Mesendoderm (in vitro differentiated cells): ENCODE measurements at regions not wholly inside any gene's neighbourhood (a gene's known extent, or its start where the extent isn't known, plus 50 kb on each side); places are given as distances from the start of the nearest gene placed in this dataset.

Source experiments
- DNase-seq: peaks from one replicate; pipeline ENCODE4 v3.0.0; 2013
- H2AK5ac ChIP-seq: 2 replicates; pipeline ENCODE4 v1.6.1; 2013; ENCODE audit warnings: low read length, inconsistent platforms
- H2BK120ac ChIP-seq: 2 replicates; pipeline ENCODE4 v1.6.1; 2013; ENCODE audit warnings: low read depth, mild to moderate bottlenecking, low read length, moderate library complexity, mixed read lengths
- H2BK15ac ChIP-seq: replicated peaks from 2 replicates; pipeline ENCODE4 v1.6.1; 2013; ENCODE audit warnings: low read depth, mild to moderate bottlenecking, moderate library complexity
- H2BK5ac ChIP-seq: 2 replicates; pipeline ENCODE4 v1.6.1; 2013; ENCODE audit warnings: low read length, inconsistent platforms
- H3K18ac ChIP-seq: 2 replicates; pipeline ENCODE4 v1.6.1; 2013; ENCODE audit warnings: mild to moderate bottlenecking, low read length, mixed read lengths
- H3K23ac ChIP-seq: one replicate; pipeline ENCODE4 v1.6.1; 2013; ENCODE audit warnings: low read length
- H3K27ac ChIP-seq: 2 replicates; pipeline ENCODE4 v1.5.1; 2013; ENCODE audit warnings: low read depth, mild to moderate bottlenecking, inconsistent platforms, low read length, moderate library complexity
- H3K27me3 ChIP-seq: 2 replicates; pipeline ENCODE4 v1.6.1; 2013; ENCODE audit warnings: low read length, control low read depth, mild to moderate bottlenecking, inconsistent platforms; ENCODE audit not compliant: insufficient read depth, poor library complexity
- H3K36me3 ChIP-seq: 2 replicates; pipeline ENCODE4 v1.6.1; 2013; ENCODE audit warnings: low read length, inconsistent platforms; ENCODE audit not compliant: control insufficient read depth, insufficient read depth
- H3K4ac ChIP-seq: one replicate; pipeline ENCODE4 v1.6.1; 2013; ENCODE audit warnings: low read depth, mild to moderate bottlenecking, low read length, moderate library complexity
- H3K4me1 ChIP-seq: 2 replicates; pipeline ENCODE4 v1.6.1; 2013; ENCODE audit warnings: low read depth, low read length, inconsistent platforms; ENCODE audit not compliant: control insufficient read depth
- H3K4me2 ChIP-seq: 2 replicates; pipeline ENCODE4 v1.6.1; 2013; ENCODE audit warnings: low read length
- H3K4me3 ChIP-seq: 2 replicates; pipeline ENCODE4 v1.5.1; 2013; ENCODE audit warnings: mild to moderate bottlenecking, low read length
- H3K56ac ChIP-seq: one replicate; pipeline ENCODE4 v1.6.1; 2013; ENCODE audit warnings: low read length
- H3K79me1 ChIP-seq: 2 replicates; pipeline ENCODE4 v1.6.1; 2013; ENCODE audit warnings: low read length, inconsistent platforms
- H3K79me2 ChIP-seq: 2 replicates; pipeline ENCODE4 v1.6.1; 2013; ENCODE audit warnings: mild to moderate bottlenecking, low read length; ENCODE audit not compliant: control insufficient read depth, insufficient read depth
- H3K9ac ChIP-seq: 2 replicates; pipeline ENCODE4 v1.6.1; 2013; ENCODE audit warnings: low read length, inconsistent platforms
- H4K5ac ChIP-seq: one replicate; pipeline ENCODE4 v1.6.1; 2013; ENCODE audit warnings: low read length
- H4K8ac ChIP-seq: one replicate; pipeline ENCODE4 v1.6.1; 2013; ENCODE audit warnings: low read depth, mild to moderate bottlenecking, control low read depth, low read length, moderate library complexity
- WGBS: extraction: QIAGEN DNeasy Blood & Tissue Kit; methylation state at CpG from one replicate; pipeline ENCODE4 v1.1.7; 2013; ENCODE audit warnings: low lambda C conversion rate, missing lambda C conversion rate; ENCODE audit not compliant: insufficient coverage; ENCODE audit errors: extremely low coverage; 5-methylcytosine and 5-hydroxymethylcytosine counted together

DNA sequence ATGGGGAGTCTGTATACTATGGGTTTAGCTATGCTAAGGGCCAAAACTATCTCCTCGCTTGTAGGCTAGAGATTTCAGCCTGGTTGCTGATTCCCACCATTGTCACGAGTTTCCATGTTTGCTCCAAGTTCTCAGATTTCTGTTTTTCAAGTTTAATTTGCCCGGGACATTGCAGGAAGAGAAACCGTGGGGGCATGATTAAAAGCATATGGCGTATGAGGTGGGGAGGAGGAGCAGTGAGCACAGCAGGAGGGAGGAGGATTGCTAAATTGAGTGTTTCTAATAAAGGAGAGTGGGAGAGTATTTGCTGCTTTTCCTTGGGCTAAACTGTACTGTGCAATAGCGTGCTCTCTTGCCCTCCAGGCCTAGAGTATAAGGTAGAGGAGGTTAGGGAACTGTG is 558.4 kb downstream of the METTL15 start:
- H3K9ac ChIP-seq, result no peak overlapping the region
- no peak overlapping the region for H3K56ac ChIP-seq
- no peaks in the 10 kb centered on the region for H3K27me3 ChIP-seq
- no peaks in the 10 kb centered on the region for H3K36me3 ChIP-seq
- no peaks in the 10 kb centered on the region for H3K4me1 ChIP-seq
- no peak overlapping the region for H3K23ac ChIP-seq
- no peak overlapping the region for H2AK5ac ChIP-seq
- no peak overlapping the region for H2BK120ac ChIP-seq
- no peak overlapping the region for H3K18ac ChIP-seq
- H2BK5ac ChIP-seq, result no peak overlapping the region
- no peak overlapping the region for H2BK15ac ChIP-seq
- no peak overlapping the region for H3K4ac ChIP-seq
- no peak overlapping the region for H4K5ac ChIP-seq
- DNase-seq, result no peak
- no peak overlapping the region for H4K8ac ChIP-seq
- H3K79me1 ChIP-seq, result no peaks in the 10 kb centered on the region
- H3K4me2 ChIP-seq, result no peak overlapping the region
- no peak overlapping the region for H3K27ac ChIP-seq
- H3K4me3 ChIP-seq, result no peak overlapping the region
- no peaks in the 10 kb centered on the region for H3K79me2 ChIP-seq
- no CpG with 5 or more reads among the region's 6 CpGs for WGBS

- Histone ChIP-seq H3K4me3 (no peak overlapping the region), H3K56ac (no peak overlapping the region), H2BK15ac (no peak overlapping the region), H4K5ac (no peak overlapping the region), H2BK5ac (no peak overlapping the region), H3K79me1 (no peaks in the 10 kb centered on the region), H3K27ac (no peak overlapping the region), H3K4me2 (no peak overlapping the region), H3K9ac (no peak overlapping the region), H3K4me1 (no peaks in the 10 kb centered on the region), H3K18ac (no peak overlapping the region), H2BK120ac (no peak overlapping the region), H3K36me3 (no peaks in the 10 kb centered on the region), H2AK5ac (no peak overlapping the region), H3K27me3 (no peaks in the 10 kb centered on the region), H3K23ac (no peak overlapping the region), H3K79me2 (no peaks in the 10 kb centered on the region), H4K8ac (no peak overlapping the region), H3K4ac (no peak overlapping the region)
- no peak for DNase-seq
- no CpG with 5 or more reads among the region's 1 CpG for WGBS
These were observed 551.6 kb downstream of the METTL15 start for GRCh38 chr11:28659716-28660348.

DNA sequence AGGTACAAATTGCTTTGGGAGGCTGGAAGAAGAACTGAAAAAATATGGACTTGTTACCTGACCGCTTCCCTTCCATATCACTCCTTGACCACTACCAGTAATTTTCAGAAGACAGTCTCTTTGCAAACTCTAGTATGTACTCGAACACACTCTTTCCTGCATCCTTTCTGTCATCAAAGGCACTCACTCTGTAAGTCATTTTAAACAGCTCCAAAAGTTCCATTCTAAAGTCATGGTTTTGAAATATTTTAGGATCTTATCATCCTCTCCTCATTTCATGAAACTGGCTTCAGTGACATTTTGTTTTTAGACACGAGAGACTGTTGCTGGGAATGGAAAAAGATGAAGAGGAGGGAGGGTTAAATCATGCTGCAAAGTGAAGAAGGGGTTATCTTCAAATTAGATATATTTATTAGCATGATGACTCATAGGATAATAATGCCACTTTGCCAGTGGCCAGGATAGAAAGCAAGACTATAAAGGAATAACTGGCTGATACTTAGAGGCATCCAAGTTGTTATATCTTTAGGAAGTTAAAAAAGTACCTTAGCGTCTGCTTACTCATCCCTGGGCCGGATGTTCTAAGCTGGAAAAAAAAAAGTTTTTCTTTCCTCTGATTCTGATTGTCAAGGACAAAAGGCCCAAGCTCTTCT is 549.3 kb downstream of the METTL15 start:
- Histone ChIP-seq H3K4ac (no peak overlapping the region), H3K56ac (no peak overlapping the region), H3K79me1 (no peaks in the 10 kb centered on the region), H2BK5ac (no peak overlapping the region), H3K27me3 (no peaks in the 10 kb centered on the region), H3K4me3 (no peak overlapping the region), H3K36me3 (no peaks in the 10 kb centered on the region), H2BK15ac (no peak overlapping the region), H3K18ac (no peak overlapping the region), H4K5ac (no peak overlapping the region), H3K27ac (no peak overlapping the region), H3K79me2 (no peaks in the 10 kb centered on the region), H2AK5ac (no peak overlapping the region), H3K23ac (no peak overlapping the region), H3K4me2 (no peak overlapping the region), H2BK120ac (no peak overlapping the region), H3K9ac (no peak overlapping the region), H3K4me1 (no peaks in the 10 kb centered on the region), H4K8ac (no peak overlapping the region)
- WGBS, result no CpG with 5 or more reads among the region's 5 CpGs
- no peak for DNase-seq

DNA sequence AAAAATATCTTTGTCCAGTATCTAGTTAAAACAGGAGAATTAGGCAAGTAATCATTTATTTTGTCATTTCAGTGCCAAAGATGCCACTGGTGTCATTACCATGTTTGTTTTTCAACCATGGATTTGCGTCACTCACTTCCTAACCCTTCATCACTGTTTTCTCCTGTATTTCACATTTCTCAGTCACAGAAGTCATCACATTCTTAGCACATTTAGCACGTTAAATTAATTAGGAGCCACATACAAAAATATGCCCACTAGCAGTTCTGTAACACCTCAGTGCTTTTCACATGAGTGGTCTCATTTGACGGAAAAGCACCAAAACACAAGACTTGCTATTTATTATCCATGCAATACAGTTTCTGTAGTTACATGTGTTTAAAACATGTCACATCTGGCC is 546.0 kb downstream of the METTL15 start:
- no peak overlapping the region for H2AK5ac ChIP-seq
- H3K4ac ChIP-seq, result no peak overlapping the region
- WGBS, result no CpG with 5 or more reads among the region's 3 CpGs
- H3K79me2 ChIP-seq, result no peaks in the 10 kb centered on the region
- H2BK120ac ChIP-seq, result no peak overlapping the region
- no peak overlapping the region for H3K23ac ChIP-seq
- H2BK5ac ChIP-seq, result no peak overlapping the region
- H3K79me1 ChIP-seq, result no peaks in the 10 kb centered on the region
- no peak for DNase-seq
- H3K9ac ChIP-seq, result no peak overlapping the region
- no peak overlapping the region for H3K4me2 ChIP-seq
- H3K18ac ChIP-seq, result no peak overlapping the region
- no peaks in the 10 kb centered on the region for H3K4me1 ChIP-seq
- H4K5ac ChIP-seq, result no peak overlapping the region
- no peaks in the 10 kb centered on the region for H3K36me3 ChIP-seq
- H3K27ac ChIP-seq, result no peak overlapping the region
- no peak overlapping the region for H3K56ac ChIP-seq
- no peaks in the 10 kb centered on the region for H3K27me3 ChIP-seq
- no peak overlapping the region for H4K8ac ChIP-seq
- H2BK15ac ChIP-seq, result no peak overlapping the region
- H3K4me3 ChIP-seq, result no peak overlapping the region

DNA sequence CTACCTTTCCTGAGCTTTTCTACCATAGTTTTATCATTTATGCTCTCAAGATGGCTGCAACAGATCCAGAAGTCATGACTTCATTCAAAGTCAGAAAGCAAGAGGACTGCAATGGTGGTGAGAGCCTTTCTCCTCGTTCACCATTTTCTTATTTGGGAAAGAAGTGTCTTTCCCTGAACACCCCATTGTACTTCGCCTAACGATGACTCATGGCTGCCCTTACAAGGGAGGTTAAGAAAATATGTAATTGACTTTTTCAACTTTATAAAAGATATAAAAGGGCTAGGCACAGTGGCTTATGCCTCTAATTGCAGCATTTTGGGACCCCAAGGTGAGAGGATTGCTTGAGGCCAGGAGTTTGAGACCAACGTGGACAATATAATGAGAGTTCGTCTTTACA is 541.7 kb downstream of the METTL15 start:
- H3K56ac ChIP-seq, result no peak overlapping the region
- H3K4me3 ChIP-seq, result no peak overlapping the region
- no CpG with 5 or more reads among the region's 5 CpGs for WGBS
- H3K9ac ChIP-seq, result no peak overlapping the region
- DNase-seq, result no peak
- H3K27ac ChIP-seq, result no peak overlapping the region
- no peak overlapping the region for H2BK15ac ChIP-seq
- no peak overlapping the region for H4K8ac ChIP-seq
- H3K4ac ChIP-seq, result no peak overlapping the region
- no peaks in the 10 kb centered on the region for H3K79me2 ChIP-seq
- no peaks in the 10 kb centered on the region for H3K27me3 ChIP-seq
- H3K18ac ChIP-seq, result no peak overlapping the region
- no peaks in the 10 kb centered on the region for H3K79me1 ChIP-seq
- H2BK5ac ChIP-seq, result no peak overlapping the region
- H3K23ac ChIP-seq, result no peak overlapping the region
- H3K4me1 ChIP-seq, result no peaks in the 10 kb centered on the region
- no peak overlapping the region for H4K5ac ChIP-seq
- no peak overlapping the region for H2BK120ac ChIP-seq
- H3K4me2 ChIP-seq, result no peak overlapping the region
- no peak overlapping the region for H2AK5ac ChIP-seq
- H3K36me3 ChIP-seq, result no peaks in the 10 kb centered on the region

- H3K56ac ChIP-seq, result no peak overlapping the region
- H3K9ac ChIP-seq, result no peak overlapping the region
- H3K4me3 ChIP-seq, result no peak overlapping the region
- H2AK5ac ChIP-seq, result no peak overlapping the region
- H3K79me2 ChIP-seq, result no peaks in the 10 kb centered on the region
- no CpG with 5 or more reads among the region's 2 CpGs for WGBS
- no peak overlapping the region for H3K4ac ChIP-seq
- H2BK15ac ChIP-seq, result no peak overlapping the region
- no peaks in the 10 kb centered on the region for H3K36me3 ChIP-seq
- H2BK120ac ChIP-seq, result no peak overlapping the region
- no peak overlapping the region for H4K8ac ChIP-seq
- H3K27ac ChIP-seq, result no peak overlapping the region
- H3K4me1 ChIP-seq, result no peaks in the 10 kb centered on the region
- no peak for DNase-seq
- no peak overlapping the region for H4K5ac ChIP-seq
- no peaks in the 10 kb centered on the region for H3K27me3 ChIP-seq
- no peak overlapping the region for H2BK5ac ChIP-seq
- H3K18ac ChIP-seq, result no peak overlapping the region
- H3K23ac ChIP-seq, result no peak overlapping the region
- no peaks in the 10 kb centered on the region for H3K79me1 ChIP-seq
- H3K4me2 ChIP-seq, result no peak overlapping the region
These were observed 528.4 kb downstream of the METTL15 start for GRCh38 chr11:28636566-28636965.
